AG09309 (cell line): ENCODE measurements at regions not wholly inside any gene's neighbourhood (a gene's known extent, or its start where the extent isn't known, plus 50 kb on each side); places are given as distances from the start of the nearest gene placed in this dataset.

Experiments
- DNase-seq: peaks from one replicate; pipeline ENCODE4 v3.0.0-alpha.2; 2010; ENCODE audit warnings: low read depth
- H3K4me3 ChIP-seq: 2 replicates; pipeline ENCODE4 v1.5.1; 2011; ENCODE audit warnings: mild to moderate bottlenecking, low read depth, low read length, moderate library complexity; ENCODE audit not compliant: control insufficient read depth
- CTCF ChIP-seq: IDR thresholded peaks from 2 replicates; pipeline ENCODE4 v1.5.1; 2011; ENCODE audit warnings: mild to moderate bottlenecking, low read depth, low read length, inconsistent platforms; ENCODE audit not compliant: insufficient read depth, control insufficient read depth; ENCODE audit errors: missing control alignments

GRCh38 chr10:80917636-80918035 lies 379.9 kb downstream of the SH2D4B start:
- H3K4me3 ChIP-seq: no peak overlapping the region
- DNase-seq: no peak
- TF ChIP-seq CTCF: no peak

GRCh38 chr10:80921032-80921431 lies 383.3 kb downstream of the SH2D4B start:
- TF ChIP-seq CTCF: no peak
- DNase-seq: no peak

GRCh38 chr10:80924063-80924952 lies 386.6 kb downstream of the SH2D4B start:
- TF ChIP-seq CTCF: peak; percentile 37
- DNase-seq: no peak
- no peak overlapping the region for H3K4me3 ChIP-seq

More at GRCh38 chr10:80921032-80921431, 383.3 kb downstream of the SH2D4B start:
- no peak overlapping the region for H3K4me3 ChIP-seq

- TF ChIP-seq CTCF: no peak
- no peak for DNase-seq
- no peak overlapping the region for H3K4me3 ChIP-seq
Observed at GRCh38 chr10:80927419-80928078, 389.8 kb downstream of the SH2D4B start.

GRCh38 chr10:80938903-80939302 lies 401.2 kb downstream of the SH2D4B start:
- DNase-seq: no peak
- no peak for TF ChIP-seq CTCF

GRCh38 chr10:80945264-80945880 lies 407.7 kb downstream of the SH2D4B start:
- TF ChIP-seq CTCF: no peak
- no peak for DNase-seq
- no peak overlapping the region for H3K4me3 ChIP-seq

More at GRCh38 chr10:80938903-80939302, 401.2 kb downstream of the SH2D4B start:
- H3K4me3 ChIP-seq: no peak overlapping the region
